ENCODE measurements at regions not wholly inside any gene's neighbourhood (a gene's known extent, or its start where the extent isn't known, plus 50 kb on each side); places are given as distances from the start of the nearest gene placed in this dataset.

DNA sequence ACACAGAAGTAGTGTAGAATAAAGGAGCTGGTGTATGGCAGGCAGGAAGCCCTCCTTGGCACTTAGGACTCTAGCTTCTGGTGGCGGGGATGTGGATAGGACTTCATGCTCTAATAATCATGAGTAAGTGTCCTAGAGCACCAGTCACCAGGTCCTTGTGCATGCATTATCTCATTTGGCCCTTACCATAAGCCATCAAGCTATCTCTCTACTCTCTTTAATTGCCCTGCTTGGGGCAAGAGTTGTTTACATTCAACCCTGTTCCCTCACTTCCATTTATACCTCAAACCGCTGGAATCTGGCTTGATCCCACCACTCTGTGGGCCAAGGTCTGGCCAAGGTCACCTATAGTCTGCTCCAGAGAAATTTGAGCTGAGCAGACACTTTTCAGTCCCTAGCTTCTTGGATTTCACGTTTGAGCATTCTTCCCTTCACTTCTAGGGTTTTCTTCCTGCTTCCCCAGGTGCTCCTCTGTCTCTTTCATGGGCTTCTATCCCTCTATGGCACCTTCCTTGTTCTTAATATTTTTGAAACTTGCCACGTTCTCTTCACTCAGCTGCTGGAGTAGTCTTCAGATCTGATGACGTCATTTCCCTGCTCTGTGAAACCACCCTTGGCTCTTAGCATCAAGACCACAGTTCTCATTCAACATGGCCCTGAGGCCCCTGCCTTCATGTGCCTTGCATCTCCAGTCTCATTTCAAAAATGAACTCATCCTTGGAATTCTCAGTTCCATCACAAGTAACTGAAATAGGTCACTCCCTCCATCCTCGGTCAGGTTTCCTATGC lies 94.9 kb upstream of the GATA6 start:
- no peak for DNase-seq

GRCh38 chr18:22080035-22080434 lies 89.4 kb upstream of the GATA6 start:
- DNase-seq = no peak

DNA sequence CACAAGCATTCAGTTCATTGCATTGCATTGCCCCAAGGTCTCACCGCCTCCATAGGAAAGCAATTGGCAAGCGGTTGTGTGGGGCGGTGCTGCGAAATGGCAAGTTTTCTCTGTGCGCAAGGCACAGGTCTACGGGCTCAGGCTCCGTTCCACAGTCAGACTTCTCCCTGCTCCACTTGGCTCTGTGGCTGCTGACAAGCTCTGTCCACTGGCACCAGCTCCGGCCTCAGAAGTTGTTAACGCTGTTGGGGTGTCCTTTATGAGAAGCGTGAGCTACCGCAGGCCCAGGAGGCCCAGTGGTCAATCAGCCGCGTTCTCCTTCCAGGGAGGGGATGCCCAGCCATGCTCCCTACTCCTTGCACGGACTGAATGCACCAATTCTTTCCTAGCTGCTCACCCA lies 87.0 kb upstream of the GATA6 start:
- DNase-seq = no peak

DNA sequence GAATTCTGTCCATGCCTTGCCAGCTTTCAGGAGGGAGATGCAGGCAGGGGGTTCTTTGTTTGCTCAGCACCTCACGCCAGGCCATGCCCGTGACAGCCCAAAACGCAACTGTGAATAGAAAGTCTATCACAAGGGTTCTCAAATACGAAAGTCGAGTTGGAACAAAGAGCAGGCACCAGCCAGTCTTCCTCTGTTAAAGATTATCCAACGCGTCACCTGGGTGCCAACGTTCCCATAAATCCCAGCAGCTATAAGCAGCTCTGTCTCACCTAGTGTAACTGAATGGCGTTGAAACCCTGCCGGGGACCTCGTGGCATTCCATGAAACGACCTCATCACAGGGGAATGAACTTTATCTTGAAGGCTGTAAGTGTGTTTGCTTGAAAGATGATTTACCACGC lies 84.8 kb upstream of the GATA6 start:
- no peak for DNase-seq

DNA sequence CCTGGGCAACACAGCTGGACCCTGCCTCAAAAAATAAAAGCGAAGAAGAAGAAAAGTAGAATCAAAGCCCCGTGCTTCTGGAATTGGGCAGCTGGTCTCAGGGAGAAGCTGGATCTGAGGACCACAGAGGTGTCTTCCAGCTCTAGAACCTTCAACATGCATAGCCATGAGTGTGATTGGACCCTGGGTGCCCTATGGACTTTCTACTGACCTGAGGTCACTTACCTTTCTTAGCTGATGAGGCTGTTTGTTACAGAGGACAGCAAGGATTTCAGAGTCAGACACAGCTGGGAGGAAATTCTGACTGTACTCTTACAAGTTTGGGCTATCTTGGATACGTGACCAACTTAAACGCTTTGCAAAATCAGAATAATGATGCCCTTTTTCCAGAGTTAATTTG lies 82.4 kb upstream of the GATA6 start:
- no peak for DNase-seq

GRCh38 chr18:22088029-22088428 lies 81.4 kb upstream of the GATA6 start:
- DNase-seq = no peak

DNA sequence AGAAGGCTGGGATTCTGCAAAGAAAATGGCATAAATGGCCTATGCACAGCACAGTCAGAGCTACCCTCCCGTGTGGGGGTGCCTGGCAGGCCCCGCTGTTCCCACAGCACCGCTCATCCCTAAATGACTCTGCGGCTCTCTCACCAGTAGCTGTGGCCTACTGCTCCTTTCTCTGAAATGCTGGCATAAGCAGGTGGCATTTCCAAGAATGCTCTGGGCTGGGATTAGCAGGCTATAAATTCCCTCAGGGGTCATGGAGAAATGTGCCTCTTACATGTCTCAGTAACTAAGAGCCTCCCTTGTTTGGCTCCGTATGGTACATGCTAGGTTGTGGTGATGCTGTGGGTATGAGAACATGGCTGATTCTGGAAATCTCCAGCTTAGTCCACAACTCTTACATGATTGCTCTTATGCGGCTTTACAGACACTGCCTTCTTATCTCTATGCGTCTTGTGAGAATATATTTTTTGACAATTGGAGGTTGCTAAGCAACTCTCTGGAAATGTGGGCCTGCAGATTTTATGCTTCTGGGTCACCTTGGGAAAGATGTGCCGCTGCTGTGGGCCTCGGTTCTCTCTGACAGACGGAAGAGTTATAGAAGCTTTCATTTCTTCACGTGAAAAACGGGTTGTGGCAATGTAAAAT lies 80.3 kb upstream of the GATA6 start:
- no peak for DNase-seq

DNA sequence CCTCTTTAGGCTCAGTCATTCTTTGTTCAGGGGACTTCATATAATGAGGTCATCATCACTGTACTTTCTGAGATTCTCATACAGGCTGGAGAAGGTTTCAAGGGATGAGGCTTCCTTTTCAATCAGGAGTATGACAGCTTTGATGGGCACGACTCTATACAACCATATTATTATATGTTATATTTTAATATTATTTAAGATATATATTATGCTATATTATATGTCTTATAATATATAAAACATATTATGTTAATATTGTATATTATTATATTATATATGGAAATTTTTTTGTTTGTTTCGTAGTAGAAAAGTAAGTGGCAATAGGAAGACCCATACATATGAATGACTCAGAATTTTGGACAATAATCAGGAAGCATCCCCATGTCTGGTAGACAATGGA lies 78.0 kb upstream of the GATA6 start:
- no peak for DNase-seq

GRCh38 chr18:22093731-22094357 lies 75.5 kb upstream of the GATA6 start:
- DNase-seq = no peak

DNA sequence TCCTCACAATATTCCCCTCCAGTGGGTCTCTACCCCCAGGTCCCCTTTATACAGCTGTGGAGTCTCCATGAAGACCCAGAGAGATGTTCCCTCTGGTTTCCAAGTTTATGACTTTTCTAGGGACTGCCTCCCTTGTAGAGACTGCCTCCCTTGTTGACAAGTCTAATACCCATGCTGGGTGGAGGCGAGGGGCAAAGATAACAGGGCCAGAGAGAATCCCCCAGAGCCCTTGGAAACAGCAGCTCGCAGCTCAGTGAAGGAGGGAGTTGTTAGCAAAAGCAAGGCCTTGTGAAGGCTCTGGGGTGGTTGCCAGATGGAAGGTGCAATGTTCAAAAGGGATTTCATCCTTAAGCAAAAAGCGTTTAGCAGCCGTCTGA lies 75.0 kb upstream of the GATA6 start:
- DNase-seq = no peak

DNA sequence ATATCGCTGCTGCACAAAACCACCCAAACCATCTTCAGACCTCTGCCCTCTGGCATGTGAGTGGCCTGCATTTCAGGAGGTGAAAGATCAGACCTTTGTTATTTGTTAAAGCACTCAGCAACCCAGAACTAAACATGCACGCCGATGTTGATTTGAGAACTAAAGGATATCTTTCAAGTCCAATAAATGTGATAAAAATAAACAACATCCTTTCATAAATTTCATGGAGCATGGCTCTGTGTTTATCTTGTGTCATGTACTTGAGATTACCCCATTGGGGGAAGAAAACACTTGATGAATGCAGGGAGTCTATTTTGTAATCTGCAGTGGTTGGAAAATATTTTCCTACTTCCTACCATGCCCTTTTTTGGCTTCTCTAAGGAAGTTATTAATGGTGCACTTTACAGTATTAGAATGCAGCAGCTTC lies 70.8 kb upstream of the GATA6 start:
- no peak for DNase-seq

DNA sequence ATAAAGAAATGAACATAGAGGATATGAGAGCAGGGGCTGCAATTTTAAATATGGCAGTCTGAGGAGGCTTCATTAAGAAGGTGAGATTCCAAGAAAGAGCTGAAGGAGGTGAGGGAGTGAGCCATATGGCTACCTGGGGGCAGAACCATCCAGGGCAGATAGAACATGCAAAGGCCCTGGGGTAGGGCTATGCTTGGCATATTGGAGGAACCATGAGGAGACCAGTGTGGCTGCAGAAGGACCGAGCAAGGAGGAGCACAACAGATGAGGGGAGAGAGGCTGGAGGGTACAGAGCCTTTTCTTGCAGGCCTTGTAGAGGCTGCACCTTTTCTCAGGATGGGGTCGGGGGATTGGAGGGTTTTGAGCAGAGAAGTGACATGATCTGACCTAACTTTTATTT lies 69.5 kb upstream of the GATA6 start:
- no peak for DNase-seq

DNA sequence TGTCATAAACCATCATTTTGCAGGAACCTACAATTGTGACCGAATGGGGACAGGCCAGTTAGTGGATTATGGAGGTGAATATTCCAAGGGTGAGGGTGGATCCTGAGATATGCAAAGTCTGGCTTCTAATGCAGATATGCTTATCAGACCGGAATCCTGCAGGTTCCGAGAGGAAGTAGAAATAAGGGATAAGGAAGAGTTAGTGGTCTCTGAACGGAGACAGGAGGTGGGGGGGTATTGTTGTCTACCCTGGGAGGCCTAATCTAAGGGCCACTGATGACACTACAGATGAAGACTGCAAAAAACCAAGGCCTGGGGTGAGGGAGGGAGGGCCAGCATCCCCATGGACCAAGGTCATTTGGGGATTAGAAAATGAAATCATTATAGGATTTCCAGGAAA lies 67.7 kb upstream of the GATA6 start:
- DNase-seq = no peak

- DNase-seq = no peak
Measured at GRCh38 chr18:22102953-22103646, 66.3 kb upstream of the GATA6 start.

- no peak for DNase-seq
Measured at GRCh38 chr18:22103647-22104031, 65.8 kb upstream of the GATA6 start.

DNA sequence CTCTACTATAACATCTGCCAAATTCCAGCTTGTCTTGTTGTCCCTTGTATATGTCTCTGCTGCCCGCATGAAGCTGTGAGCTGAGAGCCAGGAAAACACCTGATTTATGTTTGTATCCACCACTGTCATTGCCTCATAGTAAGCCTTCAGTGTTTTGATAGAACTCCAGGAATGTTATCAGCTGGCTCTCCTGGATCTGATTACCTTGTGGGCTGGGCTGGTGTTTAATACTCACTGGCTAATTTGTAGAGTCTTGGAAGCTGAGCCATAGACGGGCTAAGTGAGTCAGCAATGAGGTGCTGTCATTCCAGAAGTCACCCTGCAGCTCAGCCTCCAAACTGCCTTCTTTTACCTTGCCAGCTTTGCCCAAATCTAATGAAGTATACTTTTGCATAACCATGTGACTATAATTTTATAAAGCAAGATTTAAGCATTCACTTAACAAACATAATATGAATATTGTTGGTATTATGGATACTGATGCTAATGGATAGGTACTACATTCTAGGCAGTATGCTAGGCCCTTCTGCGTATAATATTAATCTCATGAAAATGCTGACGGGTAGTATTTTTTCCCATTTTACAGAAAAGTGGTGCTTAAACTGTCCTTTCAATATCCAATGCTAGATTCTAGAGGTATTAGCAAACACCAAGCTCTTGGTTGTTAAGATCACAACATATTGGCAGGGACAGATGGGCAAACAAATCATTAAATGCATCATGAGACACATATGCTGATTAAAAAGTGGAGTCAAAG lies 62.7 kb upstream of the GATA6 start:
- no peak for DNase-seq

DNA sequence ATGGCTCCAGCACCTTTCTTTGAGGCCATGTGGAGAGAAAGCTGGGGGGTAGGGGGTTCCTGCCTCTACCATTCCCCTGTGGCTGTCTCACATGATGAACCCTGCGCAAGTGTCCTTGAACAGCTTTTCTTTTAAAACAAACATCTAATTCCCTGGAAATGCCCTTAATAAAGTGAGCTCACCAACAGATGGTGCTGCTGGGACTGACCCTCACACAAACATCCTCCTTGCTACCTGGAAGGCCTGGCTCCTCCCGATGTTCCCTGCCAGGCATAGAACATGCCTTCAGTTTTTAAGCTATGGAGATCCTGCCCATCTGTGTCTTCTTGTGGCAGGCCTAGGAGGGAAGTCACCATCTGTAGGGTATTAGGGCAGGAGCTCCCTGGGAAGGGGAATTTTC lies 60.7 kb upstream of the GATA6 start:
- DNase-seq = no peak

GRCh38 chr18:22109535-22109934 lies 59.9 kb upstream of the GATA6 start:
- DNase-seq = no peak

GRCh38 chr18:22110461-22110924 lies 58.9 kb upstream of the GATA6 start:
- DNase-seq = no peak

DNA sequence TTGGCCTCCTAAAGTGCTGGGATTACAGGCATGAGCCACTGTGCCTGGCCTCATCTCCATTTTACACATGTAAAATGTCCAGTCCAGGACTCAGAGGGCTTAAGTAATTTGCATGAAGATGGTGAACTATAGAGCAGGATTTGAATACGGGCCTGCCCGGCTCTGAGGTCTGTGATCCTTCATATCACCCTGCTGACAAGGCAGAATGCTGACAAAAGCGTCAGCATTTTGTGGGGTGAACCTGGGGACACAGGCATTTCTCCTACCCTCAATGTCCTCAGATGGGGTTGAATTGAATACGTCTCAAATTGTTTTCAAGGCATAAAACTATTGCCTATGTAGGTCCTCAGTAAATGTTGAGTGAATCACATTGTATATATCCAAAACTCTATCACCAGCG lies 57.2 kb upstream of the GATA6 start:
- no peak for DNase-seq

- DNase-seq = no peak
Measured at GRCh38 chr18:22113144-22113844, 56.1 kb upstream of the GATA6 start.
